Activated CD4-positive, alpha-beta T cell treated with anti-CD3 and anti-CD28 coated beads, Interleukin-2, amount 50 U/mL, for 24 hours (primary cell): ENCODE measurements at regions not wholly inside any gene's neighbourhood (a gene's known extent, or its start where the extent isn't known, plus 50 kb on each side); places are given as distances from the start of the nearest gene placed in this dataset.

ENCODE experiments used
- DNase-seq, 2 donors: peaks; one replicate each; pipeline ENCODE4 v3.0.0-alpha.2; 2020; ENCODE audit warnings: low read depth in 1 of 2, low spot score in 1 of 2

DNA sequence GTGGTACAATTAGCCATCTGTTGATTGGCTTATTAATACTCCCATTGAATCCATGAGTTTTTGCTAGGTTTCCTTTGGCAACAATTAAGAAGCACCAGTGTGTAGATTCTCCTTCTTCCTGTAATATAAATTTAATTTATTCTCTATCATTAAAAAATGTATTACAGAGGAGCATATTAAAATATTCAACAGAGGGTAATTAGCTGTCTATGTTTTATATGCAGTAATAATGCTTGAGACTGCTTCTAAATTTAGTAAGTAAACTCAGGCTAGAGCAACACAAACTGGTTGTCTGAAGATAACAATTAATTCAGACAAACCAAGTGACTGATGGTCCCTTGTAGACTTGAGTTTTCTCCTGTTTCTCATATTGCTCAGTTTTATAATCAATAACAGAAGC is 192.4 kb downstream of the FAT4 start:
- no peak for DNase-seq

DNA sequence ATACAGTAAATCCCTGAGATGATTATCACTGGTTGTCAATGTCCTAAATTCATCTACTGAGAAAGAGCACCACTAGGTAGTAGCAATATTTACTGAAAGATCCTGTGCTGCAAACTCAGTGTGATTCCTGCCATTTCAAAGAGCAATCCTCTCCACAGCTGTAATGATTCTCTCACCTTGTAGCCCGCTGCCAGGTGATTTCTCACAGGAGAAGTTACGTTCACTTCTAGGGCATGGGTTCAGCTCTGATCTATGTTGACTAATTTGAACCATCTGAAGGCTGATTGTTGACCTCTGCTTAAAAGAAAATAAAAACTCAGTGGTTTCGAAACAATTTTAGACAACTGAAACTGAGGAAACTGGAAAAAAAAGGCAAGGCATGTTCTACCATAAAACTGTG is 197.0 kb downstream of the FAT4 start:
- no peak for DNase-seq

DNA sequence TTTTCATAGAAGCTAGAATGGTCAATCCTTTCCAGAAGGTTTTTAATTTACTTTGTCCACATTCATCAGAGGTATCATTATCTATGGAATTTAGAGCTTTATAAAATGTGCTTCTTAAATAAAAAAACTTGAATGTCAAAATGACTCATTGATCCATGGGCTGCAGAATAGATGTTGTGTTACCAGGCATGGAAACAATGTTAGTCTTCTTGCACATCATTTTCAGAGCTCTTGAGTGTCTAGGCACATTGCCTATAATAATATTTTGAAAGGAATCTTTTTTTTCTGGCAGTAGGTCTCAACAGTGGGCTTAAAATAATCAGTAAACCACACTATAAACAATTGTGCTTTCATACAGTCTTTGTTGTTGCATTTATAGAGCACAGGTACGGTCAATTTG is 200.3 kb downstream of the FAT4 start:
- no peak for DNase-seq

DNA sequence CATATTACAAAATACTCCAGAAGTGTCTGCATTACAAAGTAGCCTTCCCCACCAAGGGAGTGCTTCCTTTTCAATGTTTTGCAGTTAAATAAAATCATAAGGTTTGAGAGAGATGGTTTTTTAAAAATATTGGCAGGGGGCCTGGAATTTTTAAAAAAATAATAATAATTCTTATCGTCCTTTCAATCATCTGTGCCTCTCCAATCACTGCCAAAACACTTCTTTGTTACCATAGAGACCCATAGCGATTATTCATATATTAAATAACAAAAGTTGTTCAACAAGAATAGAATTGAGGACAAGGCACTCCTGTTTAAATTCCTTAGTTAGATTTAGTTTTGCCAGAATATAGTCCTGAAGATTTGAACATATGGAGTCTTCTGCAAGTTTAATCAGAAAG is 203.1 kb downstream of the FAT4 start:
- no peak for DNase-seq

DNA sequence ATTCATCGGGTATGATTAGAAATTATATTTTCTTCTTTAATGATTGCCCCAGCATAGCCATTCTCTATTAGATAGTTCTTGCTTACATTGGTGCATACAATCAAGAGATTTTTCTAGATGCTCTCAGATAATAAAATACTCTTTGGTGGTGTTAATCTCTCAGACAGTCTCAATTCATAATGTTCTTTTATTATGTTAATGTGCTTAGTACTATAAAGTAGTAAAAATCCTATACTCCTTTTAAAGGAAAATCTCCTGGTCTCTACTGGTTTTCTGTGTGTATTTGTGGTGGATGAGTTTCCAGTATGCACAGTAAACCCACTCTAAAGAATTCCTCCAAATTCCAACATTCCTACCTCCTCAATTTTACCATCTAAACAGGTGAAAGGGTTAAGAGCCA is 203.5 kb downstream of the FAT4 start:
- no peak for DNase-seq

DNA sequence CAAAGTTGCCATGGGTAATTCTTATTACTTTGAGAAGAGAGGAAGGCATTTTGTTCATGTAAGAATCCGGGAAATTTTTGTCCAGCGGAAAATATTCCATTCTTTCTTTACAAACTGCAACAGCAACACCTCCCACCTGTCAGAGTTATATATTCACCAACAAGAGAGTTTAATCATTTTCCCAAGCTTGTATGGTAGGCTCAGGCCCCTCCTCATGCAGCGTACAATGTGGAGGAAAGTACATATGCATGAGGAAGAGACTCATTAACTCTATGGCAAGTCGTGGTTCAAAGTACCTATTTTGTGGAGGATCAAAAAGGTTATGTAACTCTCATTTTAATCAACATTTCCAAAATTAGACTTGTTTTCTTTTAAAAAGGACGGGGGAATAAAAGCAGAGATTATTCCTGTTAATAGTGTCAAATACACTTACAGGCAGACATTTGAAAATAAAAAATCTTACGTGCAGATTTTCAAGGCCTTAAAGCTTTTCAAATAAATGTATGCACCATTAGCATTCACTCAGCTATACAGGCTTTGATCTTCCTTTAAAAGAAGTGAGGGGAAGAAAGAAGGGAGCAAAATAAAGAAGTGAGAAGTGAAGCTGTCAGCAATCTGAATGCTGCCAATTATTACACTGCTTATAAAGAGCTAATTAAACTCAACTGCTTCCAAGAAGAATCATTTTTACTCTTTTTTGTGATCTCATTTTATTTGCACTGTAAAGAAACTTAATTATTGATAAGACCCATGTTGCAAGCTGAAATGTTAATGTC is 204.8 kb downstream of the FAT4 start:
- no peak for DNase-seq

DNA sequence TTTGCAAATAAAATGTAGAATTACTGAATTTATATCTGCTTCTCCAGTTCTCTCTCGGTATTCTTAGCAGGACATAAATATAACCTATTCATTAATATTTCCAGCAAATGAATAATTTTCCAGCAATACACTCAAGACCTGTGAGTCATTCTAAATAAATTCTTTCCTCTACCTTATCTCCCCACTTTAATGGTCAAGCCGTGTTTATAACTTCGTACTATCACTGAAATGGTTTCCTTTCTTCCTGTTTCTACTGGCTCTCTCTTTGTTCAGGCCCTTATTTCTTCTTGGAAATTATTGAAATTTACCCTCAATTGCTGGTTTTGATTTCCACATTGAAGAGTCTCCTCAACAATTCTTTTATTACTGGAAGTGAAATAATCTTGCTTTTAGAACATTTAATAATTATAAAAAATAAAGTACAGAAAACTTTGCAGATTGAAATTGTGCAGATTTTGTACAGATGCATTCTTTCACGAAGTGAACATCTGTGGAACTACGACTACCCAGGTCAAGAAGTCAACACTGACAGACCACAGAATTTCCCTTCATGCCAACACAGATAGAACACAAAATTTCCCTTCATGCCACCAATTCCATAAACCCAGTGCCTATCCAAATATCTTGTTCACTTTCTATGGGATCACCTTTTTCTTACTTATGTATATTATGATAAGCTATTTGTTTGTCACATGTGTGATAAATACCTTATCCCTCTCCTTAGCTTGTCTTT is 205.7 kb downstream of the FAT4 start:
- no peak for DNase-seq

DNA sequence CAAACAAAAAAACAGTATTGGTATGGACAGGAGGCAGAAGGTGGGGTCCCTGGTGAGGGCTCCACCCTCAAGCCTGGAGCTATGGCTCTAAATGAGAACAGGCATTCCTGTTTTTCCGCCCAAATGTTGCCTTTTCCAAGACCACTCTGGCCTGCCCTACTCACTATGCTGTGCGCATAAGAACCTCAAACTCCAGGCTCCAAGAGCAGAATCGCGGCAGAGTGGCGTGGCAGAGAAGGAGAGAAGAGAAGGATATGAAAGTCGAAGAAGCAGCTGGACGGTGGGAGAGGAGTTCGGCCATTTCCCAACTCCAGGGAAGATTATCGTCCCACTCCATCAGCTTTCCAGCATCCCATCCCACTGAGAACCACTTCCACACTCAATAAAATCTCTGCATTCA is 207.8 kb downstream of the FAT4 start:
- no peak for DNase-seq

DNA sequence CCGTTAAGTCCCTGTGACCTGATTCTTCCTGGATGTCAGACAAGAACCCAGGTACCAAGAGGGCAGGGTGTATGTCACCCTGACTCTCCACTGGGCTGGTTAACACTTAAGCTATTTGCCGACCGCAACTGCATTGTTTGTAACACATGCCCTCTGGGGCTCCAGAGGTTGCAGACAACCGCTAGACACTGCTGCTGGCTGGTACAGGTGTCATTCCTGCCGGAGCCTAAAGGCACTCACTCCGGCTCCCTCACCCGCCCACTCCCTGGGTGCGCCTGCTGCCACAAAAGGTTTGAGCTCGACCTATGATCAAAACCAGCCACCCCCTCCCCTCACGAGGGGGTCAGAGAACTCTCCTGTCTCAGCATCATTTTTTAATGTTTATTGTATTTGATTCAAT is 208.2 kb downstream of the FAT4 start:
- DNase-seq, result no peak

DNA sequence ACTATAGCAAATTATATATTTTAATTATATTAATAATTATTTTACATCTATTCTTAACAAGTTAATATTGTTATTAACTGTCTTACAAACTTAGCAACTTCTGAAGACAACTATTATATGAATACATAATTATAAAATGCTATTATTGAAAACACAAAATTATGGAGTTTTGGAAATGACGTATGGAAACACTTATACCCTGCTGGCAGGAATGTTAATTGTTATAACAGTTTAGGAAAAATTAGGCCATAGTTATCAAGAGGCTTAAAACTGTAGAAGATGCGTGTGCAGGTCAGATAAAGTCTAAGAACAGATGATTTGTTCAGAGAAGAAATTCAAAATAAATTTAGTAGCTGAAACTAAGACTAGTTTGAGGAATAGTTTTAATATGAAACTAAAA is 211.7 kb downstream of the FAT4 start:
- DNase-seq, result no peak

DNA sequence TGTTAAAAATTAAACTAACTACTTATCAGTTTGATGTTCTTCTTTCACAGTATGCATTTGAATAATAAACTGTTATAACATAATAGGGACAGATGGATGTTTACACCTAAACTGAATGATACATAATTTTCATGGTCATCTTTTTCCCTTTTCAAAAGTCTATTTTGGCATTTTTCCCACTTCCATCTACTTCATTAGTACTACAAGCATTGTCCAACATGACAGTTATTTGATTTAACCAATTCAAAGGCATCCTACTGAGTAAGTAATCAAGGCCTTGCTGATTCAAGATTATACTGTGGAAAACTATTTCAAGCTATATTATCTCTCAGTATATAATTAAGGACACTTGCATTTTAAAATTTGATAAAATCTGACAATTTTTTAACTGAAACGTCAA is 212.9 kb downstream of the FAT4 start:
- no peak for DNase-seq

DNA sequence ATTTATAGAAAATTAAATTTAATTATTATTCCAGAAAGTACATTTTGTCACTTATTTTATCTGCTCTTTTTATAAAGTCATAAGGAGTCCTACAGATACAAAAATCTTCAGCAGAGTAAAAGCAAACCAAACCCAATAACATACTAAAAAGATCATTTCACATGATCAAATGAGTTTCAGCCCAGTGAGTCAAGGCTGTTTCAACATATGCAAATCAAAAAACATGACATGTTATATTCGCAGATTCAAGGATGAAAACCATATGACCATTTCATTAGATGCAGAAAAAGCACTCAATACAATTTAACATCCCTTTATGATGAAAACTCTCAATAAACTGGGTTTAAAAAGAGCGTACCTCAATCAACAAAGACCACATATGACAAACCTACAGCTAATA is 214.3 kb downstream of the FAT4 start:
- no peak for DNase-seq

DNA sequence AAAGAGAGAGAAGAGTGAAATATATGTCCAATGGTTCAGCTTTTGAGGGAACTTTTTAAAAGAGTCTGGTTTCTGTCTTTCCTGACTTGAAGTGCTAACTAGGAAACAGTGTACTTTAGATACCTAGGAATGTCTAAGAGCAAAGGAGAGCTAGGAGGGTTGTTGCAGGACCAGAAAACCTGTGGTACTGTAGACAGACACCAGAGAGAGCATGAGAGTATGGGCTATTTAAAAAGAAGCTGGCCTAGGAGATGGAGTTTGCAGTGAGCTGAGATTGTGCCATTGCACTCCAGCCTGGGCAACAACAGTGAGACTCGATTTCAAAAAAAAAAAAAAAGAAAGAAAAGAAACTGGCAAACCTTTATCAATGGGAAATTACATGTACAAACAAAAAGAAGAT is 223.9 kb downstream of the FAT4 start:
- DNase-seq, result no peak

DNA sequence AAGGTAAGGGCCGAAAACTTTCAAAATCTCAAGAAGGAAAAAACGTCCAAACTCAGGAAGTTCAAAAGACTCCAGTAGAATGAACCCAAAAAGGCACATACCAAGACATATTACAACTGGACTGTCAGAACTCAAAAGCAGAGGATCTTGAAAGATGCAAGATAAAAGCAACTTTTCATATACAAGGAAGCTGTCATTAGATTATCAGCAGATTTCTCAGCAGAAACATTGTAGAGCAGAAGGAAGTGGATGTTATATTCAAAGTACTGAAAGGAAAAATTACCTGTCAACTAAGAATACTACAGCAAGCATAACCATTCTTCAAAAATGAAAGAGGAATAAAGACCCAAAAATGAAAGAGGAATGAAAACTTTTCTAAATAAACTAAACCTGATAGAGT is 224.9 kb downstream of the FAT4 start:
- DNase-seq, result no peak

DNA sequence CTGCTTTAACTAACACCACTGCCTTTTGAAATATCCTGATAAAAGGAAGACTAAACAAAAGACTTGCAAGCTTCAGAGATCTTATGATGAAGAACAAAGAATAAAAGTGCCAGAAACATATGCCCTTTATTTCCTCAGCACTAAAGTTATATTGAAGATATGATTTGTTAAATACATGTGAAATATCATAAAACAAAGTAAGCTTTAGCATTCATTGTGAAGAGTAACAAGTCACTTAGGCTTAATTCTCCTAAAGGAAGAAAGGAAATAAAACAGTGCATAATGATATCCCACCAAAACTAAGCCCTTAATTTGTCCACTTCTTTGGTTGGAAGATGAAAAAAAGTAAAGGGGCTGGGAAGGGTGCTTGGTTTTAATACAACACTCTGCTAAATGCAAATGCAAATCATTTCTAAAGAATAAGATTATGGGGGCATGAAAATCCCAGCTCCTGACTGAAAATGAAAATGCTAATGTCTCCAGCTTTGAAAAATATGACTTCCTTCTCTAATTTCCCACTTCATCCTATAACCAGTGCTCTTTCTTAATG is 227.2 kb downstream of the FAT4 start:
- DNase-seq, result no peak

DNA sequence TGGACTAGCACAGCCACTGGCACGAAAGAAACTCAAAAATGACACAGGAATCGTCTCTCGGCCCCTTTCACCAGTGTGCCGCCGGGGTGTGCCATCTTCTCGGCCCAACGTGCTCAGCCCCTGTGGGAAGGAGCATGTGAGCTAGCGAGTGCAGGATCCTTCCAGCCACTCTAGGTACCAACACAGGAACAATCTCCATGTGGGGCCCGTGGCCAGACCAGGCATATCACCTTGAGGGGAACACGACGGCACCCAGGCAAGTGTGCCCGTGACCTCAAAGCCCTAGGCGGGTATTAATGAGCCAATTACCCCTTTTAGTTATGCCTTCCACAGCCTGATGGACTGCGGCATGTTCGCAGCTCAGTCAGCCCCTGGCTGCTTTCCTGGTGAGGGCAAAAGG is 231.5 kb downstream of the FAT4 start:
- DNase-seq, result no peak

DNA sequence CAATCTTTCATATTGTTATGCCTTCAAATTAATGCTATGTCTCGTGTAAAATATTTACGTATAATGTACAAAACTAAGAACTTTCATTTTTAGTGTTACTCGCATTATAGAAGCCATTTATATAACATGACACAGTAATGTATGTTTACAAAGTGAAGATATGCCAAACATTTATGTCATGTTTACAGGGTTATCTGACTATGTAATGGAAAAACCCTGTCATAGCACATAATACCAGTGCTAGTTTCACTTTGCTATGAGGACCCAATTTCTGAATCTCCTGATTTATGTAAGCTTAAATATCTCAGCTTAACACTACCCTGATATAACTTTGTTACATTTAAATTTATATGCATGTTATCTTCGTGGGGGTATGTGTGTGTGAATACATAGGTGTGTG is 233.1 kb downstream of the FAT4 start:
- no peak for DNase-seq

DNA sequence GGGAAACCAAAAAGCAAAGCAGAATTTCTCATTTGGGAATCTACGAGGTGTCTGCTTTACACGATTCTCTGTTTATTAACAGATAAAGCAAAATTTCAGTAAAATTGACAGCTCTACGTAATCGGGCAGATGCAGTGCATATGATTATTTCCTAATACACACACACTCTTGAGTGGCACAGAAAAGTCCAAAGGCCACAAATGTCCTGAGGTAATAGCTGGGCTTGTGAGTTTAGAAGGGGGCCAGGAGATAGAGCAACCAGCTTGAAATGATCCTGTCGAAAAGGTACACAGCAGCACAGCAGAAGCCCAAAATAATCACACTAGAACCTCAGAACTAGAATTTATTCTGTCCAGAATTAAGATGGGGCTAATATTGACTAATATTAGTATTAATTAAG is 236.0 kb downstream of the FAT4 start:
- no peak for DNase-seq

DNA sequence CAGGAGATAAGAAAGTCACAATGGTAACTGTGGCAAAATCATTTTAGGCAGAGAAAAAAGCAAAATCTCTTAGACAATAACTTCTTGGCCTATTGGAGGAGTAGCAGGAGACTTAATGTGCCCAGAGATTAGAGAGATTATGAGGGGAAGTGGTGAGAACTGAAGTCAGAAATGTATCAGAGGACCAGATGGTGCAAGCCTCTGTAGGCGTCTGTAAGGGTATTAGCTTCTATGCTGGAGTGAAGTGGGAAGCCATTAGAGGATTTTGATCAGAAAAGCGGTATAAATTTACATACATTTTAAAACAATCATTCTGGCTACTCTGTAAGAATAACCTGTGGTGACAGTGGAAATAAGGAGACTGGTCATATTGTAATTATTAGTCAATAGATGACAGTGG is 236.7 kb downstream of the FAT4 start:
- DNase-seq, result no peak

DNA sequence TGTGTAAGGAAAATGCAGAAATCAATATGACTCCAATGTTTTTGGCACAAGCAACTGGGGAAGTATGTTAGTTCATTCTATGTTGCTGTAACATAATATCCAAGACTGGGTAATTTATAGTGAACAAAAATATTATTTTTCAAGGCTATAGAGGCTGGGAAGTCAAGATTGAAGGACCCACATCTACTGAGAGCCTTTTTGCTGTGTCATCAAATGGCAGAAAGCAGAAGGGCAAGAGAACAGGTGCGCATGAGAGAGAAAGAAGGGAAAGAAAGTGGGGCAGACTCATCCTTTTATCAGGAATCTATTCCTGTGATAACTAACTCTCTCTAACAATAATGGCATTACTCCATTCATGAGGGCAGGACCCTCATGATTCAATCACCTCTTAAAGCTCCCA is 237.2 kb downstream of the FAT4 start:
- no peak for DNase-seq

DNA sequence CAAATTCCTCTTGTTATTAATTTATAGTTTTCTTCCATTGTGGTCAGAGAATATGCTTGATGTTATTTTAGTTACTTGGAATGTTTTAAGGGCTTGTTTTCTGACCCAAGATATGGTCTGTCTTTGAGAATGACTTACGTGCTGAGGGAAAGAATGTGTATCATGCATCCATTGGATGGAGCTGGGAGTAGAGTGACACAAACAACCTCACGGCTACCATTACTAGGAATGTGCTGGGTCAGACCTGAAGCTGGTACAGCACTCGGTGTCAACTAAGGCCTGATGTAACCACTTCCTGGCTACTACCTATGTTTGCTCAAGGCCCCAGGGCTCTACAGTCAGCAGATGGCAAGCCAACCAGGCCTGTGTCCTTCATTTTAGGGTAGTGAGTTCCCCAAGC is 257.8 kb downstream of the FAT4 start:
- DNase-seq, result no peak

DNA sequence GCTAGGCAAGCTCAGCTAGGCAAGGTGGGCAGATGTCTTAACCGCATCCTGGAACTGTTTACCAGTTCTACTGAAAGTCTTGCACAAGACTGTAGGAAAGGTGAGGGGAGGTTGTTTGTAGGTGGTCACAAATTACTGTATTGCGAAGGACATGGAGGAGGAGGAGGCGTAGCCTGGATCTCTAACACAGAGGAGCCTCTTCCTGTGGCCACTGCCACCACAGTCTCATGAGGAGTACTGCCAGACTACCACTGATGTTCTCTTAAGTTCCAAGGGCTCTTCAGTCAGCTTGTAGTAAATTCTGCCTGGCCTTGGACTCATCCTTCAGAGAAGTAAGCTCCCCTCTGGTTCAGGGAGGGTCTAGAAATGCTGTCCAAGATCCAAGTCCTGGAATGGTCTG is 258.6 kb downstream of the FAT4 start:
- no peak for DNase-seq

DNA sequence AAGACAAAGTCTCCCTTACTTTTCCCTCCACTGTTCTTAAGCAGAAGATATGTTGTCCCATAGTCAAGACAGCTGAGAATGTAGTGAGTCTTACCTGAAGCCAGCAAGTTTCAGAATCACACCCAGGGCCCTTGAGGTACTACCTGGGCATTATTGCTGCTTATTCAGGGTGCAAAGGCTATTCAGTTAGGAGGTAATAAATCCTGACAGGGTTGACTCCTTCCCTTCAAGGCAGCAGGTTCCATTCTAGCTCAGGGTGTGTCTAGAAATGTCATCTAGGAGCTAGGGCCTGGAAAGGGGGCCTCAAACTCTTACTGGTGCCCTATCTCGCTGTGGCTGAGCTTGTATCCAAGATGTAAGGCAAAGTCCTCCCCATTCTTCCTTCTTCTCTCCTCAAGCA is 259.0 kb downstream of the FAT4 start:
- no peak for DNase-seq
